Fibroblast of lung (primary cell): ENCODE measurements at regions not wholly inside any gene's neighbourhood (a gene's known extent, or its start where the extent isn't known, plus 50 kb on each side); places are given as distances from the start of the nearest gene placed in this dataset.

Experiments used
- CTCF ChIP-seq, 2 donors: IDR thresholded peaks in 1 of 2; conservative IDR thresholded peaks in 1 of 2; 1 replicate in 1 of 2; 2 replicates in 1 of 2; pipeline ENCODE4 v1.5.1; 2011 to 2012; ENCODE audit warnings: low read length in 2 of 2, control low read depth in 1 of 2, inconsistent platforms in 1 of 2, low read depth in 1 of 2, mild to moderate bottlenecking in 1 of 2
- EZH2 ChIP-seq: IDR thresholded peaks from 2 replicates; pipeline ENCODE4 v1.5.1; 2012; ENCODE audit warnings: low read length, control low read depth, mild to moderate bottlenecking; ENCODE audit errors: missing control alignments

DNA sequence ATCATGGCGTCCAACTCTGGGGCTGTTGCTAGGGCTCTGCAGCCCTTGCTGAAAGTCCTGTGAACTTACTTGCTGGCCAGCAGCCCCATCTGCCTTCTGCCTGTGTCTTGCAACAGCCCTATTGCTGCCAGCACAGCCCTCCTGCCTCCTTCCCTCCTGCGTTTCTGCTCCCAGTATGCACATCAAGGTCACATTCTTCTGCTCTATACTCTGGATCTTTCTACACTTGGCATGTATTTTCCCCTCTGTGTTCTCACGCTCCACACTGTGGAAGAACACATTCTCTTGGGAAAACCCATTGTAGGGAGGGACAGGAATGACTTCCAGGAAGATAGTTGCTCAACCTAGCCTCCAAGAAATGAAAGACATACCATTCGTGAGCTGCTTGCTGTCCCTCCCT lies 80.9 kb upstream of the PHACTR2 start:
- TF ChIP-seq CTCF (conservative IDR thresholded peaks at IDR 0.05 in 1 of 2, IDR thresholded peaks at IDR 0.05 in 1 of 2; ENCODE audit: low read depth in 1 of 2, low read length in 2 of 2) (no peak), EZH2 (no peak)
